Stimulated activated CD8-positive, alpha-beta memory T cell treated with anti-CD3 and anti-CD28 coated beads, Interleukin-12 subunit alpha, Interleukin-12 subunit beta, amount 100 ng/mL, for 24 hours (primary cell): ENCODE measurements at regions not wholly inside any gene's neighbourhood (a gene's known extent, or its start where the extent isn't known, plus 50 kb on each side); places are given as distances from the start of the nearest gene placed in this dataset.
A peak's percentile ranks its signal among the peaks of the same experiment; 100 is the strongest.
"Not testable (repeated sequence)": the region's sequence is repeated elsewhere in the genome, so short reads cannot be mapped to it uniquely, and the experiment has no call there.

Source experiments
- DNase-seq: peaks from one replicate; pipeline ENCODE4 v3.0.0-alpha.2; 2020; ENCODE audit errors: extremely low read depth

DNA sequence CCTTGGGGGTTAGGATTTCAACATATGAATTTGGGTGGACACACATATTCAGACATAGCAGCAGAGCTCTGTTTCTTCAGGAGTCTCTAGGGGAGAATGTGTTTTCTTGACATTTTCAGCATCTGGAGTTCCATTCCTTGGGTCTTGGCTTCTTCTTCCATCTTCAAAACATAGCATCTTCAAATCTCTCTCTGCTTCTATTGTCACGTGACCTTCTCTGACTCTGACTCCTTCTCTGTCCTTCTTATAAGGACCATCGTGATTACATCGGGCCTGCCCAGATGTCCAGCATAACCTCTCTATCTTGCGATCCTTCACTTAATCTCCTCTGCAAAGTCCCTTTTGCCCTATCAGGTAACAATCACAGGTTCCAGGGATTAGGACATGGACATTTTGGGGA is 101.0 kb upstream of the CHD6 start:
- no peak for DNase-seq

DNA sequence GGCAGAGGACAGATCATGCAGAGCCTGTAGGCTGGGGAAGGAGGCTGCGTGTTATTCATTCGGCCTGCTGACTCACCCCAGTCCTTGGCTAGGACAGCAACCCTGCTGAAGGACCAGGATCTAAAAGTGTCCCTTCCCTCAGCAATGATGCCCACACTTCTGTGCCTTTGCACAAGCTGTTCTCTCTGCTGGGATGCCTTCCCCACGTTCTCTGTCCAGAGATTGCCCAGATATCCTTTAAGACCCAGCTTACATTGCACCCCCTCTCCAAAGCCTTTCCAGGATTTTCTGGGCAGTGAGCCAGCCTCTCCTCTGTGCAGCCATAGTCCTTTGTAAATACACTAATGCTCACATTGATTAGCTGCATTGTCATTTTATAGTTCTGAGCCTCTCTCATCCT is 99.3 kb upstream of the CHD6 start:
- DNase-seq: no peak

DNA sequence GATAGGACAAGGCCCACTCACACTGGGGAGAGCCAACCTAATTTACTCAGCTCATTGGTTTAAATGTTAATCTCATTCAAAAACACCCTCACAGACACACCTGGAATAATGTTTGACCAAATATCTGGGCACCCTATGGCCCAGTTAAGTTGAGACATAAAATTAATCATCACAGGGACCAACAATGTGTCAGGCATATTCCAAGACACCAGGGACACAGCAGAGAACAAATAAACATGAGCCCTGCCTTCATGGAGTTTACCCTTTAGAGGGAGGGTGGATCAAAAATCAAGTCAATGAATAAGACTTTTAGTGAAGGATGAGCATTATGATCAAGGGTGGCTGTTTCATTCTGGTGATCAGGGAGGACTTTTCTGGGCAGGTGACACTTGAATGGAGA is 98.7 kb upstream of the CHD6 start:
- DNase-seq: no peak

DNA sequence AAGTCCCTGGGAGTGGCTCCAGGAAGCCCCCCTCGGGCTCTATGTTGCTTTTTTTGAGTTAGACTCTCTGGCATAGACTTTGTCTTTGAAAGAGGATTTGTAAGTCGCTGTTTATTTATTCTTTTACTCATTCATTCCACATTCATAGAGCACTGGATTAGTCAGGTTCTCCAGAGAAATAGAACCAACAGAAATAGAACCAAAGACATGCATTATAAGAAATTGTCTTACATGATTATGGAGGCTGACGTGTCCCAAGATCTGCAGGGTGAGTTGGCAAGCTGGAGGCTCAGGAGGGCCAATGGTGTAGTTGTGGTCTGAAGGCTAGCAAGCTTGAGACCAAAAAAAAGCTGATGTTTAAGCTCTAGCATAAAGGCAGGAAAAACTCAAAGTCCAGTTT is 98.3 kb upstream of the CHD6 start:
- no peak for DNase-seq

DNA sequence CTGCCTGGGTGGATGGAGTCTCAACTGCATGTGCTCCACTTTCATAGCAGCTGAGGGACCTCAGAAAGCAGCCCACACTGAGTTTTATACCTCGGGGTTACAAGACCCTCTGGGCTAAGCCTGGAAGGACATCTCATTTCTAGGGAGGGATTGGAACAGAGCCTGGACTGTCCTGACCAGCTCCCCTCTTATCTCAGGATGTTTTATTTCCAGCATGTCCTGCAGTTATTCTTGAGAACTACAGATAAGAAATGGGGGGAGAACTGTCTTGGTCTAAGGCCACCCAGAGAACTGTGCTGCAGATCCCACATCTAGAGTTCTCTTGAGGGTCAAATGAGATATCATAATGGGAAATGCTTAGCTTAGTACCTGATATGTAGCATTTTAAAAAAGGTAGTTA is 97.3 kb upstream of the CHD6 start:
- DNase-seq: no peak

DNA sequence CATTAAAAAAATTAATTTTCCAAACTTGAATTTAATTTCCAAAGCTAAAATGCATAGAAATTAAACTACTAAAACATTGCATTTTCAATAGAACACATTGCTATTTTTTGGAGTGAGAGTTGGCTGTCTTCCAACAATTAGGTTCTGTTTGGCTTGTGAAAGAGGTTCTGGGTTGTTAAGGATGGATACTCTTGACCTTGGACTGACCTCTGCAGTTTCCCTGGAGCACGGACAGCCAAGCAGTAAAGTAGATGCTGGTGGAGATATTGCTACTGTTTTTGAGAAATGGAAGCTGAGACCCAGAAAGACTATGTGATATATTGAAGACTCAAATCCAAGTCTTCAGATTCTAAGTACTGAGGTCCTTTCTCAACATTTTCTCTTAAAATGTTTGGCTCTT is 95.9 kb upstream of the CHD6 start:
- DNase-seq: no peak

DNA sequence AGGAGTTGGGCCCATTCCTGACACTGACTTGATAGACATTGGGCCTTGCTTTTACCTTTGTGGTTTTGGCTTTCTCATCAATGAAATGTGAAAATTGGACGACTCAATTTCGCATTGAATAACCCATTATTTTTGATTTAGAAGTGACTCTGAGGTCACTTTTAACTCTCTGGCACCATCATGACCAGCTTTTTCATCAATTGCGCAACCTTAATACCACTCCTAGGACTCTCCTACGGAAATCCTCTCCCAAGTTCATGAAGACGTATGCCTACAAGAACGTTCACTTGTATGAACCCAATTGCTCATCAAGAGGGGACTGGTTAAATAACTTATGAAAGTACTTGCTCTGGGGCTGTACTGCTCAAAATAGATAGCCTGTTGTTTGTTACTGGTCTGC is 86.7 kb upstream of the CHD6 start:
- DNase-seq: no peak

DNA sequence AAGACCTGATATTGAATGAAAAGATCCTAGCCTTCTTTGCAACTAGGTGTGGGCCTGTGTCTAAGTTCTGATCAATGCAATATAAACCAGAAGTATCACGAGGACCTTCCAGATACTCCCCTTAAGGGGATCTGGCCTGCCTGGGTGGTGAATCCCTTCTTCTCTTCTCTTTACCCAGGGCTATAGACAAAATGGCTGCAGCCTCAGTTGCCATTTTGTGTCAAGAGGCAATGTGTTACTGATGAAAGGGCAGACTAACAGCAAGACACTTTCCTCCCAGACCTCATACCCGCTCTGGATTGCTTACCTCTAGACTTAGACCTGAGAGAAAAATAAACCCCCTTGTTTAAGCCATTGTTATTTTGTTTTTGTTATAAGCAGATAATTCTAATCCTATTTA is 84.5 kb upstream of the CHD6 start:
- DNase-seq: no peak

DNA sequence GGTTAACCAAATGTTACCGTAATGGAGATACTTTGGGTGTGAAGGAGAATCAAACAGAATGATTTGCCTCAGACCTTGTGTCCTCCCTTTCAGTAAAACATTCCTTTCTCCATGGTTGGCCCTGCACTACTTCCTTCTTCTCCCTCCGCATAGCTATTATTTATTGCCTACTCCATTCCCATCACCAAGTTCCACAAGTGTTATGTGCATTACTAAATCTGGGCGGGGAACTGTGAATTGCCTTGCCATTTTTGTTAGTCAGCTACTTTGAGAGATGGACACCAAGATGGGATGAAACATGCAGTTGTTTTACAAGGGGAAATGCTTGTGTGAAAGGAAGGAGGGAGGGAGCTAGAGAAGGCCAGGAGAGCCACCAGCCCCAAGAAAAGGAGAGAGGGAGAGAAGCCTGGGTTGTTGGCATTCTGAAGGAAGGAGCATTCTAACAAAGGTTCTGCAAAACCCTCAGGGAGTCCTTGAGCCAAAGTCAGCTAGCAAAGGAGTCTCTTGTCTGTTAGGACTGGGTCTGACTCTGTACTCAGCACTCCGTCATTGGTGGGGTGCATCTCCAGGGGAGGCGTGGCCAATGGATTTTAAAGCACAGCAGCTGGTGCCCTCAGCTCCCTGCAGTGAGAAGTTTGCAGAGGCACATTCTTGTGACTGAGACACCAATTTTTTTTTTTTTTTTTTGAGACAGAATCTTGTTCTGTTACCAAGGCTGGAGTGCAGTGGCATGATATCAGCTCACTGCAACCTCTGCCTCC is 83.6 kb upstream of the CHD6 start:
- DNase-seq: no peak

DNA sequence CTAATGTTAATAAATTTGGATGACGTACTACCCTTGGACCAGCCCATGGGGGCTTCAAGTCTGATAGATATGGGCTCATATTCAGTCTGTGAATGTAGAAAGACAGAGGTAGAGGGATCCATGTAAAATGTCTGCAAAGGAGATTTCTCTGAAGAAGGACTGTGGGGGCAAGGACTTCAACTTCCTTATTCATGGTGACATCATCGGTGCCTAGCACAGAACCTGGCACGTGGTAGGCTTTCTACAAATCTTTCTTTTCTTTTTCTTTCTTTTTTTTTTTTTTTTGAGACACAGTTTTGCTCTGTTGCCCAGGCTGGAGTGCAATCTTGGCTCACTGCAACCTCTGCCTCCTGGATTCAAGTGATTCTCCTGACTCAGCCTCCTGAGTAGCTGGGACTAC is 81.5 kb upstream of the CHD6 start:
- not testable (repeated sequence) for DNase-seq

DNA sequence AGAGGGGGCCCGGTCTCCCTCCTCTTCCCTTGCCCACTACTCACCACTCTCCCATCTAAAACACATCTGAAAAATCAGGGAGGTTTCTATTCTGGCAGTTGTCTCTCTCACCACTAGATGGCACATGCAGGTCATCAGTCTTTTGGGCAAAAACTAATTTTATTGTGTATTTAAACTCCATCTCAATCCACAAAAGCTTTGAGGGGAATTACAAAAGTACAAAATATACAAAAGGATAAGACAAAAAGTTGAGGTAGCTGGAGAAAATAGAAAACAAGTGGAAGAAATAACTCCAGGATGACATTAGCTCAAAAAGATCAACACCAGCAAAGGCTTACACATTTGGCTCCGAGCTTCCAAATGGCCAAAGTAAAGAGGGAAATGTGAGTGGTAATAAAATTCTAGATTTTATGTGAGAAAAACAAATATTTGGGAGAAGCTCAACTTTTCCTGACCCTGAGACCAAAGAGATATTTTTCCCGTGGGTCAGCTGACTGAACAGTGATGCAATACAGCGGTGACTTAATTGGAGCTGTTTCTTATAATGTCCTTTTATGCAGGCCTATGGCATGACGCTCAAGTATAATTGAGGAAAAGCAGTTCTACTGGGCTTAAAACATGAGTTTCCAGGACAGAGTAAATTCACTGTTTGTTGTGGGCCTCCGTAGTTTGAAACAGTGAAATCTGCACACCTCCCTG is 79.8 kb upstream of the CHD6 start:
- no peak for DNase-seq

DNA sequence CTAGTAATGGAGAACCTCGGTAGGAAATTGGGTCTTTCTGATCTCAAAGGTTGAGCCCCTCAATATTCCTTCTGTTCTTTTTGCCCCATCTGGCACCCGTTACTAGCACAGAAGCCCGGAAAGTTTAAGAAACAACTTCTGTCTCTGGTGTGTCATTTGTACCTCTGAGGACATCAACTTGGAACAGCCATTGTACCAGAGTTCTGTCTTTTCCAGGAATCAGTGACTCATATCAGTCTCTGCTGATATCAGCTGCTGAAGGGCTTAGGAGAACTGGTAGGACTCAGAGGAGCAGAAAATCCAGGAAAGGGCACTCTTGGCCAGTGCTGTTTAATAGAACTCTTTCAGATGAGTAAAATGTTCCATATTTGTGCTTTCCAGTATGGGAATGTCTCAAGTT is 78.3 kb upstream of the CHD6 start:
- DNase-seq: no peak

DNA sequence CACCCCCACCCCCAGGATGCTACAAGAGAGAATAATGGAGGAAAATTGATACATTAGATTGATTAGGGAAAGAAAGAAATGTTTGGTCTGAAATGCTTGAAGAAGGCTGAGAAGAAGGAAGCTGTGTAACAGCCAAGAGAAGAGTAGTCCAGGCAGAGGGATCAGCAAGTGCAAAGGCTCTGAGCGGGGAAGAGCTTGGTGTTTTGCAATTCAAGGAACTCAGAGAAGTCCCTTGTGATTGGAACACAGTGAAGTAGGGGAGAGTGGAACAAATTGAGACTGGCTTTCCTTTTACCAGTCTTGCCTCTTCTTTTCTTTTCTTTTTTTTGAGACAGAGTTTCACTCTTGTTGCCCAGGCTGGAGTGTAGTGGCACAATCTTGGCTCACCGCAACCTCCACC is 76.6 kb upstream of the CHD6 start:
- DNase-seq: no peak

DNA sequence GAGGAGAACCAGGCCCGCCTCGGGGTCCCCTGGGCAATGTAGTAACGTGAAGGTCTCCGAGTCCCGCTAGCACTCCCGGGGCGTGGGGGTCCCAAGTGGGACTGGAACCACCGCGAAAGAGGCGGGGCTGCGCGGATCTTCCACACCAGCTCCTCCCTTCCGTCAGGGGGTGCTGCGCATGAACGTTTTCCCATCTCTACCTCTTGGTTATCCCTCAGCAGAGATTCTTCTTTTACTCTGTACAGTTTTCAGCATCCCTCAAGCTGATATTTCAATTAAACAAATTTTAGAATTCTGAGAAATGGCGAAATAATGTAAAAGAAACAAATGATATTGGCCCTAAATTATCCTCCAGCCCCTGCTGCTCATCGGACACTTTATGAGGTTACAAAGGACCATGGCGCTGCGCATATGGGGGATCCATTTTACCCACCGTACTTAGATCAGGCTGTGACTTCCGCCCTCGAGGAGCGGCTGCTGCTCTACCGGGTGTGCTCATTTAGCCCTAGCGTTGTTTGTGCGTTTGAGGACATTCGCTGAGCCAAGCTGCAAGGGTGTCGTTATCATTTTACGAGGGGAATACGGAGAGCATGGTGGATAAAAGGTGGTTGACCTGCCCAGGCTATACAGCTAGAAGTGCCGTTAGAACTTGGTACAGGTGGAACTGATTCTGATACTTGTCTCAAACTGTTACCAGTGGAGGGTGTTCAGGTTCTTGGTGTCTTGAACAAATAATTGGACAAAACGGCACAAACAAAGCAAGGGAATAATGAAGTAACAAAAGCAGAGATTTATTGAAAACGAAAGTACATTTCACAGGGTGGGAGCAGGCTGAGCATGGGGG is 75.2 kb upstream of the CHD6 start:
- DNase-seq: peak; percentile 57

DNA sequence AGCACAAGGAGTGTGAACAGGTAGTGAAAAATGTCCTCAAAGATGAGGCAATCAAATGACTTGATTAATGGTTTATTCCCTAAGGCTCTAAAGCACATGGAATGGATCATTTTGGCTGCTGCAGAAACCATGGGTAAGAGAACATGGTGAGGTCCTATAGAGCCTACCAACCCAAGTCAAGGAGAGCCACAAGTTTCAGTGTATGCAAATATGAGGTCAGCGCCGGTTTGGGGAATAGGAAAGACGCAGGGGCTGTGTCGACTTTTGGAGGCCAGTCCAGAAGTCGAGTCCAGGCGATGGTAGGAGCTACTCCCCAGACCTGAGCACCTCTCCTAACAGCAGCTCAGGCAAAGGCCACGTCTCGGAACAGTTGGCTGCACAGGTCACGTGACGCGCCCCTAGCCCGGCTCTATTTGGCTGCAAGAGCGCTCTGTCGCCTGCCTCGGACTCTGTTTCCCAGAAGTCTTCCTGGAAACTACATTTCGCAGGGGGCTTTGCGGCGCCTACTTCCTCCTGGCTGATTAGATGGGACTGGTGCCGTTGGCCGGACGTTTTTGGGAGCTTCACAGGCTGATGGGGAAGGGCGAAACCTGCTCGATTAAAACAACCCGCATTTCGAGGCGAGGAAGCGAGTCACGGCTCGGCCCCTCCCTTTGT is 74.4 kb upstream of the CHD6 start:
- peak; percentile 49 for DNase-seq

DNA sequence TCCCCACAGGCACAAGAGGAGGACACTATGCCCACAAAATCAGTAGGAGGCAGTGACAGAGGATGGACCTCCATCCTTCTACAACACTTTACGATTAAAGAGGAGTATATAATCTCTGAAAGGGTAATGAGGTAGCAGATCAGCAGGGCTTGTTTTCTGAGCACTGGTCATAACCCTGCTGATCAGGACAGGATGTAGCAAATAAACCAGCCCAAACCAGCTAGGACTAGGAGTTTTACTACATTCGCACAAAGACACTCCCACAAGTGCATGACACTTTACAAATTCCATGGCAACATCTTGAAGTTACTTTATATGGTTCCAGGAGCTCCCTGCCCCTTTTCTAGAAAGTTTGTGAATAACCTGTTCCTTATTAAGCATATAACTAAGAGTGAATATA is 73.3 kb upstream of the CHD6 start:
- DNase-seq: no peak

DNA sequence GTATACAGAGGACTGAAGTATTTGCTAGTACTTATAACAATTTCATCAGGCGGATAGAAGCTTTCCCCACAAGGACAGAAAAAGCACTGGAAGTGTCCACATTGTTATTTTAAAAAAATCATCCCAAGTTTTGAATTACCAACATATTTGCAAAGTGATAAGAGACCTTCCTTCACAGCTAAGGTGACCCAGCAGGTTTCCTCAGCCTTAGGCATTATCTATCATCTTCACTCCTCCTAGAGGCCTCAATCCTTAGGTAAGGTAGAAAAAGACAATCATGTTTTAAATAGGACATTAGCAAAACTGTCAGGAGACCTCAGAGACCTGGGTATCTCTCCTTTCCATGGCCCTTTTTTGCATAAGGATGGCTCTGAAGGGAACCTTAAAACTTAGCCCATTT is 72.5 kb upstream of the CHD6 start:
- no peak for DNase-seq

DNA sequence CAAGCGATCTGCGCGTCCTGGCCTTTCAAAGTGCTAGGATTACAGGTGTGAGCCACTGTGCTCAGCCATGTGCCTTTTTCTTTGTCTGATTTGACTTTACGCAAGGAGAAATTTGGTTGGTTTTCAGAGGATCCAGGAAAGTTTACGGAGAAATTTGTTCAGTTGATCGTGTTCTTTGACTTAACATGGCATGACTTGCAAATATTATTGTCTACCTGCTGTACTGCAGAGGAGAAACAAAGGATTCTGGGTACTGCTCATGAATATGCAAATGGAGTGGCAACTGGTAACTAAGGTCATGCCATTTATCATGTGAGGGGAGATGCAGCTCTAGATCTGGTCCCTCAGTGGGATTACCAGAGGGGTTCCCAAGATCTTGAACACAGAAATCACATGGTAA is 68.8 kb upstream of the CHD6 start:
- DNase-seq: no peak

DNA sequence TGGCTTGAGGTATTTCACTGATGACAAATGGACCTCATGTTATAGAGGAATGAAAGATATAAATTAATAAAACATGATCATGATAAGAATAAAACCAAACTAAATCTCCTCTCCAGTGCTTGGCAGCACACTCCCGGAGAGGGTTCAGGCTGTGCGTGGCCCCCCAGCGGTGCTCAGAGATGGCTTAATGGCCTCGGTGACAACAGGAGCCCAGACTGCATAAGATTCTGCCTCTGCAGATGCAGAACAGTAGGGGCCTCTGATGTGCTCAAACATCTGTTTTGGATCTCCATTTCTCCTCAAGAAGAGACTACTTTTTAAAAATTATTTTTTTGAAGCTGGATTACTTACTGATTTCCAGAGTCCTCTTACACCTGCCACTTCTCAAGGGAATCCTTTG is 67.0 kb upstream of the CHD6 start:
- not testable (repeated sequence) for DNase-seq

DNA sequence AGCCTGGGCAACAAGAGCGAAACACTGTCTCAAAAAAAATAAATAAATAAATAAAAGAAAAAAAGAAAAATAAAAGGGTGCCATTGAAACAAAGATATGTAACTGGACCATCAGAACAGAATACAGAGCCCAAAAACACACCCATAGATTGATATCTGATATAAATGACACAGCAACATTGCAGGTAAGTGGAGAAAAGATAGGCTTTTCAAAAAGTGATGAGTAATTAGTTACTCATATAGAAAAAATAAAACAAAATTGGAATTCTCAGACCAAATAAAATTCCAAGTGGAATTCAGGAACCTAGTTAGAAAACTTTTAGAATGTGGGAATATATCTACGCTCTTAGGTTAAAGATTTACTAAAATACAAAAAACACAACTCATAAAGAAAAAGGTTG is 60.6 kb upstream of the CHD6 start:
- no peak for DNase-seq

DNA sequence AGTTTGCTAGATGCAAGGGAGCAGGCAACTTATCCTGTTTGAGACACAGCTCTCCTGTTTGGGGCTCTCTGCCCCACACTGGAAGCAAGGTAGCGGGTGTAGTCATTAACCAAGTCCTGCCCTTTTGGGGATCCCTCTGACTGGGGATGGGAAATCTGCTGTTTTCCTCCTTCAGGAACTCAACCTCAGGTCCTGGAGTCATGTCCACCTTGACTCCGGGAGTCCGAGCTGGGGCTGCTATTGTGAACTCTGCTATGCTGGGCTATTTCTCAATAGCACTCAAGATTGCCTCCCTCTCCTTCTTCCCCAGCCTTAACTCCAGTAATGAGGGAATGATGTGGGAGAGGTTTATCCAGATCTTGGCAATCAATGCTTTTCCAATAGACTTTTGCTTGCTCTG is 54.1 kb upstream of the CHD6 start:
- DNase-seq: no peak

DNA sequence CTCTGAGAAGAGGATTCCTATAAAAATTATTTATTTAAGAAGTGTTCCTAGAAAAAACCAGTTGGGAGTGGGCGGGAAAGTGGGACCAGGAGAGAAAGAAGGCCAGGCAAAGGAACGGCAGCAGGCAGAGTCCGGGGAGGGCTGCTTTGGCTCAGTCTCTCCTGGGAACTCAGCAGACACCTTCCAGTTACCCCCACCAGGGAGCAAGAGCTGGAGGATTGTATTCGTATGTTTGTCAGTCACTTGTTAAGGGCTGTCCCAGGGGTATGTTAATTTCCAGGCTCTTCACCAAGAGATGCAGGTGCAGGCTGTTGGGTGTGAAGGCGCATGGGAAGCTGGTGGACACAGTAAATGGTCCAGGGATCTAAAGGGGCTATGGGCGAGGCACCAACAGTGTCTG is 53.0 kb upstream of the CHD6 start:
- DNase-seq: no peak
